GM12875 (cell line): ENCODE measurements at regions not wholly inside any gene's neighbourhood (a gene's known extent, or its start where the extent isn't known, plus 50 kb on each side); places are given as distances from the start of the nearest gene placed in this dataset.

Experiments used
- H3K4me3 ChIP-seq: one replicate; pipeline ENCODE4 v1.5.1; 2011; ENCODE audit warnings: low read depth, low read length, control low read depth
- CTCF ChIP-seq: IDR thresholded peaks from 2 replicates; pipeline ENCODE4 v1.5.1; 2011; ENCODE audit warnings: low read depth, mild to moderate bottlenecking, control low read depth, inconsistent platforms, low read length, moderate library complexity, borderline replicate concordance; ENCODE audit not compliant: insufficient read depth

- no peak overlapping the region for H3K4me3 ChIP-seq
- no peak for TF ChIP-seq CTCF
Observed at GRCh38 chr6:2440516-2440915, 195.1 kb upstream of the GMDS start.

- no peak for TF ChIP-seq CTCF
Observed at GRCh38 chr6:2439632-2440031, 194.2 kb upstream of the GMDS start.

GRCh38 chr6:2439082-2439481, 193.7 kb upstream of the GMDS start:
- TF ChIP-seq CTCF: no peak
- H3K4me3 ChIP-seq: no peak overlapping the region

More at GRCh38 chr6:2439632-2440031, 194.2 kb upstream of the GMDS start:
- no peak overlapping the region for H3K4me3 ChIP-seq

- no peak overlapping the region for H3K4me3 ChIP-seq
- no peak for TF ChIP-seq CTCF
Observed at GRCh38 chr6:2436410-2437154, 191.2 kb upstream of the GMDS start.

GRCh38 chr6:2435323-2435722, 189.9 kb upstream of the GMDS start:
- H3K4me3 ChIP-seq: no peak overlapping the region
- TF ChIP-seq CTCF: no peak

GRCh38 chr6:2434912-2435311, 189.5 kb upstream of the GMDS start:
- no peak overlapping the region for H3K4me3 ChIP-seq
- TF ChIP-seq CTCF: no peak

- H3K4me3 ChIP-seq: no peak overlapping the region
- TF ChIP-seq CTCF: no peak
Observed at GRCh38 chr6:2434116-2434515, 188.7 kb upstream of the GMDS start.
